Upper lobe of left lung (tissue), 6 donors: ENCODE measurements at regions not wholly inside any gene's neighbourhood (a gene's known extent, or its start where the extent isn't known, plus 50 kb on each side); places are given as distances from the start of the nearest gene placed in this dataset.

Source experiments
- ATAC-seq, 2 donors: fragments of 200-7000 bp; cut with Tn5 transposase; one replicate each; pipeline ENCODE4 v1.9.1; 2022; ENCODE audit warnings: mild to moderate bottlenecking in 2 of 2, moderate library complexity in 2 of 2; ENCODE audit not compliant: low FRiP score in 2 of 2
- DNase-seq, 2 donors: peaks; one replicate each; pipeline ENCODE4 v3.0.0-alpha.2; 2019 to 2020
- H3K27ac ChIP-seq, 4 donors: fragments of 200-600 bp; sonication (generic); one replicate each; pipeline ENCODE4 v1.5.1; 2016 to 2019
- H3K27me3 ChIP-seq, 4 donors: fragments of 200-600 bp; sonication (generic); one replicate each; pipeline ENCODE4 v1.5.1; 2017 to 2019
- H3K36me3 ChIP-seq, 4 donors: fragments of 200-600 bp; sonication (generic); one replicate each; pipeline ENCODE4 v1.5.1; 2016 to 2019
- H3K4me1 ChIP-seq, 4 donors: fragments of 200-600 bp; sonication (generic); one replicate each; pipeline ENCODE4 v1.5.1; 2018 to 2019
- H3K4me3 ChIP-seq, 4 donors: fragments of 200-600 bp; sonication (generic); one replicate each; pipeline ENCODE4 v1.5.1; 2017 to 2019; ENCODE audit warnings: mild to moderate bottlenecking in 2 of 4, moderate library complexity in 1 of 4
- H3K9me3 ChIP-seq, 4 donors: fragments of 200-600 bp; sonication (generic); one replicate each; pipeline ENCODE4 v1.5.1; 2018 to 2019
- EP300 ChIP-seq, 4 donors: sonication (generic); formaldehyde crosslinking; IDR thresholded peaks; one replicate each; pipeline ENCODE4 v1.5.1; 2017; ENCODE audit warnings: antibody characterized with exemption in 4 of 4, control low read depth in 2 of 4
- POLR2A ChIP-seq, 4 donors: fragments of 450-650 bp; IDR thresholded peaks; one replicate each; pipeline ENCODE4 v1.5.1; 2016 to 2017; ENCODE audit warnings: antibody characterized with exemption in 4 of 4, mild to moderate bottlenecking in 2 of 4
- POLR2AphosphoS5 ChIP-seq, 2 donors: sonication (generic); formaldehyde crosslinking; IDR thresholded peaks; one replicate each; pipeline ENCODE4 v1.5.1; 2017; ENCODE audit warnings: antibody characterized with exemption in 2 of 2
- WGBS, 2 donors: methylation state at CpG; one replicate each; pipeline ENCODE4 v1.1.5; 2017 to 2018; 5-methylcytosine and 5-hydroxymethylcytosine counted together
- TF ChIP-seq, protein P1 (sequence below), 6 experiments: fragments of 450-650 bp in 4 of 6; fragments of 200-600 bp in 2 of 6; sonication (generic) in 2 of 6; IDR thresholded peaks; one replicate each; pipeline ENCODE4 v1.5.1; 2016 to 2019; ENCODE audit warnings: antibody characterized with exemption in 6 of 6
- donor health status: DM: no; HTN: no; CAD: no; lungs with moderate emphysema.
- donor health status: DM: no; HTN: yes; CAD: no; lungs with severe emphysema.

DNA sequence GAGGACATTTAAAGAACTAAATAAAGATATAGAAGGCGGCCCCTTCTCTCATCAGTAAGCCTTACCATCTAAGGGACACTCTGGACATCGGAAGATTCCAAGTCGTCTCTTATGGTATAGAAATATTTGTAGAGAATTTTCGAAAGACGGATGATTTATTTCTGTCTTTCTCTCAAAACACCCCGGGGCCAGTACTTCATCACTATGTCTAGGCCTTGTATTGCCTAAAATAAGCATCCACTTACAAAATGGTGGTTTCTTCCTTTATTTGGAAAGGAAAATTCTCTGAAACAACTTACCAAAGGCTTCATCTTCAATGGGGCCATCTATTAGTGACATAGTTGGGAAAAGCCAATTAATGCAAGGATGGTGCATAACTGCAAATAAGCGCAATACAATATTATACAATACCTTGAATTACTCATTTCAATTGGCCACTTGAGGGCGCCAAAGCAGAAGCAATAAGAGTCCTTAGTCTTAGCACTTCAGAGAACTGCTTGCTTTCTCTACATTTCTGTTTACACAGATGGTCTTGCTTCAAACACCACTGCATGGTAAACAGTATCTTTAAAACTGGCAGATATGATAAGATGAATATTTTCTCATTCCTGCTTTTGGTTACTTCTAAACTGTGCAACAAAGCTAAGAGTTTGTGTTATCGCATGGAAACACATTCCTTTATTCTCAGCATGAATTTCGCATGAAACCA lies 113.2 kb downstream of the VIP start:
- H3K4me3 ChIP-seq: no peak overlapping the region
- H3K9me3 ChIP-seq: no peaks in the 10 kb centered on the region
- ATAC-seq: peak; percentile 59 to 86
- H3K36me3 ChIP-seq: no peaks in the 10 kb centered on the region
- peak in 1 of 2 donors; percentile 45 for DNase-seq
- TF ChIP-seq POLR2A (IDR thresholded peaks at IDR 0.05): no peak
- TF ChIP-seq, protein P1, sequence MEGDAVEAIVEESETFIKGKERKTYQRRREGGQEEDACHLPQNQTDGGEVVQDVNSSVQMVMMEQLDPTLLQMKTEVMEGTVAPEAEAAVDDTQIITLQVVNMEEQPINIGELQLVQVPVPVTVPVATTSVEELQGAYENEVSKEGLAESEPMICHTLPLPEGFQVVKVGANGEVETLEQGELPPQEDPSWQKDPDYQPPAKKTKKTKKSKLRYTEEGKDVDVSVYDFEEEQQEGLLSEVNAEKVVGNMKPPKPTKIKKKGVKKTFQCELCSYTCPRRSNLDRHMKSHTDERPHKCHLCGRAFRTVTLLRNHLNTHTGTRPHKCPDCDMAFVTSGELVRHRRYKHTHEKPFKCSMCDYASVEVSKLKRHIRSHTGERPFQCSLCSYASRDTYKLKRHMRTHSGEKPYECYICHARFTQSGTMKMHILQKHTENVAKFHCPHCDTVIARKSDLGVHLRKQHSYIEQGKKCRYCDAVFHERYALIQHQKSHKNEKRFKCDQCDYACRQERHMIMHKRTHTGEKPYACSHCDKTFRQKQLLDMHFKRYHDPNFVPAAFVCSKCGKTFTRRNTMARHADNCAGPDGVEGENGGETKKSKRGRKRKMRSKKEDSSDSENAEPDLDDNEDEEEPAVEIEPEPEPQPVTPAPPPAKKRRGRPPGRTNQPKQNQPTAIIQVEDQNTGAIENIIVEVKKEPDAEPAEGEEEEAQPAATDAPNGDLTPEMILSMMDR (IDR thresholded peaks at IDR 0.05): peak; percentile 35 to 63 (median 49)
- no peak overlapping the region for H3K27ac ChIP-seq
- WGBS, 2 donors: 64 to 65% methylated on average over 10 of the region's 10 CpGs
- no peaks in the 10 kb centered on the region for H3K27me3 ChIP-seq
- H3K4me1 ChIP-seq: no peaks in the 10 kb centered on the region

DNA sequence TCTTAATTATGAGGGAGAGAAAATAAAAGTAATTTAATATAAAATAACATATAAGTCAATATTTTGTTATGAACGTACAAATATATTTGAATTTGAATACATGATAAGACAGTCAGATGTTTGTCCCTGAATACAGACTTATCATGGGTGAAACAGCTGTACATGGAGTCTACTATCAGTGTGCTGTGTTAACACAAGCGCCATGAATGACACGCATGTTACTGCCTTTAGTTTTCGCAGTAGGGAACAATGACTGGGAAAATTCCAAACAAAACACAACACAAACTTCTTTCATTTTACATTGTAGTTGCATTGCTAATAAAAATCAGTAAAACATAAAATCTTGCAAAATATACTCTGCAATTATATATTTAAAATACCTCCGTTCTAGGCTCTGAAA lies 108.6 kb downstream of the FBXO5 start:
- no peaks in the 10 kb centered on the region for H3K36me3 ChIP-seq
- H3K27ac ChIP-seq: no peak overlapping the region
- no peaks in the 10 kb centered on the region for H3K27me3 ChIP-seq
- H3K4me3 ChIP-seq: no peak overlapping the region
- no peak for ATAC-seq
- H3K9me3 ChIP-seq: no peaks in the 10 kb centered on the region
- H3K4me1 ChIP-seq: no peaks in the 10 kb centered on the region
- TF ChIP-seq, protein P1 (IDR thresholded peaks at IDR 0.05): no peak
- TF ChIP-seq EP300 (IDR thresholded peaks at IDR 0.05) (no peak), POLR2AphosphoS5 (IDR thresholded peaks at IDR 0.05) (no peak), POLR2A (IDR thresholded peaks at IDR 0.05) (no peak)
- 90 to 91% methylated on average over 5 of the region's 5 CpGs for WGBS, 2 donors
- no peak for DNase-seq

DNA sequence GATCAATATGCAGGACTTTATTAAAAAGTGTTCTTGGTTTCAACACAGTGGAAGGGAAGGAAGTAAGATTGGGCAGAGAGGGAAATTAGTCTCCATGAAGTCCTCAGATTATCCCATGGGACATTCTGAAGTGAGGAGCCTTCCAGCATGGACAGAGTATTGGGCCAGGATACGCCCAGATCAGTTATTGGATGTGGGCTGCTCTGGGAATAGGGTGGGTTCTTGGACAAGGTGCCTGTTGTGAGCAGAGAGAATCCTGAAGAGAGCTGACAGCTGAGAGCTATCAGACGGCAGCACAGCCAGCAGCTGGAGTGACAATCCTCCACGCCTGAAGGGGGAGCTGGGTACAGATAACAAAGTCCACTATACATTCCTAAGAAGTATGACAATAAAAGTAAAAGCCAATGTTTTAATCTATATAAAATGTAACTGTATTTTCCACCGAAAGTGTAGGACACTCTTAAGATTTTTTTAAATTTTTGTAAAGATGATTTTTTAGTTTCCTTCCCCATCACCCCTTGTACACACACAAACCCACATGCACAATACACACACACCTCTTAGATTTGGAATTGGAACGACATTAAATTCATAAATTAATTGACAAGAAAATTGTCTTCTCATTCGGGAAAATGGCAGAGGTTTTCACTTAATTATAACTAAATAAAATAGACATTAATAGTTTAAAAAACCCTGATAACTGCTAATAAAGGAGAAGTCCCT lies 107.8 kb downstream of the FBXO5 start:
- no peak for TF ChIP-seq EP300 (IDR thresholded peaks at IDR 0.05)
- no peak for TF ChIP-seq POLR2AphosphoS5 (IDR thresholded peaks at IDR 0.05)
- TF ChIP-seq, protein P1 (IDR thresholded peaks at IDR 0.05): no peak
- TF ChIP-seq POLR2A (IDR thresholded peaks at IDR 0.05): no peak
- 52 to 62% methylated on average over 6 of the region's 6 CpGs for WGBS, 2 donors
- Histone ChIP-seq H3K27me3 (no peaks in the 10 kb centered on the region), H3K27ac (no peak overlapping the region), H3K4me3 (no peak overlapping the region), H3K4me1 (no peaks in the 10 kb centered on the region), H3K36me3 (no peaks in the 10 kb centered on the region), H3K9me3 (no peaks in the 10 kb centered on the region)
- DNase-seq (no peak), ATAC-seq (peak in 1 of 2 donors; percentile 46)

DNA sequence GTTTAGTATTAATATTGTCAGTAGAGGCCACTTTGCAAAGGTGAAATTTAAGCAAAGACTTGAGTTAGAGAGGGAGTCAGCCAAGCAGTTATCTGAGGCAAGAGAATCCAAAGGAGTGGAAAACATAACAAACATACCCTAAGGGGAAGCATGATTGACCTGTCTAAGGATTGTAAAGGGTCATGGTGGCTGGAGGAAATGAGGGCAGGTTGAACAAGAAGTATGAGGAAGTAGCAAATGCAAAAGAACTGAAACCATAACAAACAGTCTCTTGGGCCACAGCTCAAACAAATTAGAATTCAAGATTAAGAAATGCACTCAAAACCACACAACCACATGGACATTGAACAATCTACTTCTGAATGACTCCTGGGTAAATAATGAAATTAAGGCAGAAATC lies 103.2 kb downstream of the FBXO5 start:
- no peaks in the 10 kb centered on the region for H3K4me1 ChIP-seq
- H3K36me3 ChIP-seq: no peaks in the 10 kb centered on the region
- H3K27me3 ChIP-seq: no peaks in the 10 kb centered on the region
- H3K4me3 ChIP-seq: no peak overlapping the region
- ATAC-seq (no peak), DNase-seq (no peak)
- H3K27ac ChIP-seq: no peak overlapping the region
- H3K9me3 ChIP-seq: no peaks in the 10 kb centered on the region
- TF ChIP-seq, protein P1 (IDR thresholded peaks at IDR 0.05): no peak
- TF ChIP-seq EP300 (IDR thresholded peaks at IDR 0.05) (no peak), POLR2A (IDR thresholded peaks at IDR 0.05) (no peak), POLR2AphosphoS5 (IDR thresholded peaks at IDR 0.05) (no peak)

DNA sequence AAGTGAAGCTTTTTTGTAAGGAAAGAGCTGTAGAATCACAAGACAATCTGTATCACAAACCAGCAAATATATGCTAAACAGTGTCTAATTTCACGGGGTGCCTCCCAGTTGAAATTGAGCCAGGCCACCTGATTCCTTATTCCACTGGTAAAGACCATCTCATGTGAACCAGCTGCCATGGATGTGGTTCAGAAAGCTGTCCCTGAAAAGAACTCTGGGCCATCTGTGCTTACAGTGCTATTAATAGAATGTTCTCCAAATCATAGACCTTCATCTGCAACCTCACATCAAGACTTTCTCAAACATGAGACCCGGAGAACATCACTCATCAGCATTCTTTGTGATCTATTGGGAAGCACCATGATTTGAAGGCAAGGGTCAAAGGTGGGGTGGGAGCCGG lies 89.7 kb downstream of the FBXO5 start:
- no peak overlapping the region for H3K27ac ChIP-seq
- no peak overlapping the region for H3K4me3 ChIP-seq
- ATAC-seq (no peak), DNase-seq (no peak)
- H3K4me1 ChIP-seq: no peaks in the 10 kb centered on the region
- H3K9me3 ChIP-seq: no peaks in the 10 kb centered on the region
- 65 to 89% methylated on average over 3 of the region's 3 CpGs for WGBS, 2 donors
- H3K36me3 ChIP-seq: no peaks in the 10 kb centered on the region
- no peaks in the 10 kb centered on the region for H3K27me3 ChIP-seq
- TF ChIP-seq EP300 (IDR thresholded peaks at IDR 0.05) (no peak), POLR2AphosphoS5 (IDR thresholded peaks at IDR 0.05) (no peak), POLR2A (IDR thresholded peaks at IDR 0.05) (no peak)
- TF ChIP-seq, protein P1 (IDR thresholded peaks at IDR 0.05): no peak
